BE2C (cell line): ENCODE measurements at regions not wholly inside any gene's neighbourhood (a gene's known extent, or its start where the extent isn't known, plus 50 kb on each side); places are given as distances from the start of the nearest gene placed in this dataset.
A peak's percentile ranks its signal among the peaks of the same experiment; 100 is the strongest.

ENCODE experiments used
- DNase-seq: peaks from one replicate; pipeline ENCODE4 v3.0.0-alpha.2; 2020
- H3K27me3 ChIP-seq: fragments of 250-450 bp; sonication (Bioruptor Pico); 2 replicates; pipeline ENCODE4 v1.5.1; 2020; ENCODE audit warnings: mild to moderate bottlenecking
- H3K36me3 ChIP-seq: fragments of 250-450 bp; sonication (Bioruptor Pico); 2 replicates; pipeline ENCODE4 v1.5.1; 2020; ENCODE audit warnings: mild to moderate bottlenecking
- H3K4me1 ChIP-seq: fragments of 250-450 bp; sonication (Bioruptor Pico); 2 replicates; pipeline ENCODE4 v1.5.1; 2020
- H3K4me3 ChIP-seq: 2 replicates; pipeline ENCODE4 v1.5.1; 2011; ENCODE audit warnings: low read depth, low read length
- H3K9me3 ChIP-seq: fragments of 250-450 bp; sonication (Bioruptor Pico); 2 replicates; pipeline ENCODE4 v1.5.1; 2020
- TF ChIP-seq, protein P1 (sequence below): IDR thresholded peaks from 2 replicates; pipeline ENCODE4 v1.5.1; 2012; ENCODE audit warnings: mild to moderate bottlenecking, low read depth, low read length

- peaks cover 3% of the 10 kb centered on the region; the same call in 1 of the 2 replicates for H3K27me3 ChIP-seq
- DNase-seq: peak; percentile 36
- no peak overlapping the region for H3K4me3 ChIP-seq
- no peaks in the 10 kb centered on the region; the same call in 1 of the 2 replicates for H3K4me1 ChIP-seq
- no peaks in the 10 kb centered on the region for H3K9me3 ChIP-seq
- TF ChIP-seq, protein P1, sequence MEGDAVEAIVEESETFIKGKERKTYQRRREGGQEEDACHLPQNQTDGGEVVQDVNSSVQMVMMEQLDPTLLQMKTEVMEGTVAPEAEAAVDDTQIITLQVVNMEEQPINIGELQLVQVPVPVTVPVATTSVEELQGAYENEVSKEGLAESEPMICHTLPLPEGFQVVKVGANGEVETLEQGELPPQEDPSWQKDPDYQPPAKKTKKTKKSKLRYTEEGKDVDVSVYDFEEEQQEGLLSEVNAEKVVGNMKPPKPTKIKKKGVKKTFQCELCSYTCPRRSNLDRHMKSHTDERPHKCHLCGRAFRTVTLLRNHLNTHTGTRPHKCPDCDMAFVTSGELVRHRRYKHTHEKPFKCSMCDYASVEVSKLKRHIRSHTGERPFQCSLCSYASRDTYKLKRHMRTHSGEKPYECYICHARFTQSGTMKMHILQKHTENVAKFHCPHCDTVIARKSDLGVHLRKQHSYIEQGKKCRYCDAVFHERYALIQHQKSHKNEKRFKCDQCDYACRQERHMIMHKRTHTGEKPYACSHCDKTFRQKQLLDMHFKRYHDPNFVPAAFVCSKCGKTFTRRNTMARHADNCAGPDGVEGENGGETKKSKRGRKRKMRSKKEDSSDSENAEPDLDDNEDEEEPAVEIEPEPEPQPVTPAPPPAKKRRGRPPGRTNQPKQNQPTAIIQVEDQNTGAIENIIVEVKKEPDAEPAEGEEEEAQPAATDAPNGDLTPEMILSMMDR: no peak
- no peaks in the 10 kb centered on the region for H3K36me3 ChIP-seq
Observed at GRCh38 chr1:218642033-218642948, 297.2 kb downstream of the TGFB2 start.

GRCh38 chr1:218643281-218643680 is 298.1 kb downstream of the TGFB2 start:
- Histone ChIP-seq H3K27me3 (peaks cover 3% of the 10 kb centered on the region; the same call in 1 of the 2 replicates), H3K36me3 (no peaks in the 10 kb centered on the region), H3K4me1 (no peaks in the 10 kb centered on the region), H3K9me3 (no peaks in the 10 kb centered on the region), H3K4me3 (no peak overlapping the region)
- no peak for DNase-seq
- TF ChIP-seq, protein P1: no peak

DNA sequence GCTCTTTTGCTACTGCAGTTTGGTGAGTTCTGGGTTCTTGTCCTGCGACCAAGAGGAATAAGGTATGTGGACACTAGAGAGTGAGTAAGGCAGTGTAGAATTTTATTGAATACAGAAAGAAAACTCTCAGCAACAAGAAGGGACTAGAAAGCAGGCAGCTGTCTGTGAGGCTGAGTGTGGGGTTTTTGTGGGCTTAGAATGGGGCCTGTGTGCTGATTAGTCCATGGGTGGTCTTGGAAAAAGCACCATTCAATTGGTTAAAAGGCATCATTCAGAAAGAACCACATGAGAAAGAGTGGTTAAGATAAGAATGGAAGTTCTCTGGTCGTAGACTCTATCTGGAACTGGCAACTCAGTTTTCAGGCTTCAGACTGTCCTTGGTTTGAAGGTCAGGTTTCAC is 298.8 kb downstream of the TGFB2 start:
- no peak for DNase-seq
- Histone ChIP-seq H3K36me3 (no peaks in the 10 kb centered on the region), H3K27me3 (peaks cover 3% of the 10 kb centered on the region; the same call in 1 of the 2 replicates), H3K9me3 (no peaks in the 10 kb centered on the region), H3K4me1 (no peaks in the 10 kb centered on the region), H3K4me3 (no peak overlapping the region)
- TF ChIP-seq, protein P1: no peak

DNA sequence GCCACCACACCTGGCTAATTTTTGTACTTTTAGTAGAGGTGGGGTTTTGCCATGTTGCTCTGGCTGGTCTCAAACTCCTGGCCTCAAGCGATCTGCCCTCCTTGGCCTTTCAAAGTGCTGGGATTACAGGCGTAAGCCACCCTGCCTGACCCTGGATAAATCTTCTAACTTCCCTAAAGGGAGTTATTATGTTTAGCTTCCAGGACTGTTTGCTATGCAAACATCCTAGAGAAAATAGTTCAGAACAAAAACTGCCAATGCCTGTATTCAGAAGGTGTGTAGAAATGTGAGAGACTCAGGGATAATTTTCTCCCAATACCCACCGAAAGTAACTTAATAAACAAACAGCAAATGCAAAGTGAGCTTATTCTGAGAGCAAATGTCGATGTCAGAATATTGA is 301.2 kb downstream of the TGFB2 start:
- Histone ChIP-seq H3K4me3 (no peak overlapping the region), H3K4me1 (no peaks in the 10 kb centered on the region), H3K27me3 (peaks cover 3% of the 10 kb centered on the region; the same call in 1 of the 2 replicates), H3K9me3 (no peaks in the 10 kb centered on the region), H3K36me3 (no peaks in the 10 kb centered on the region)
- TF ChIP-seq, protein P1: no peak
- DNase-seq: no peak

- DNase-seq: no peak
- H3K36me3 ChIP-seq: no peaks in the 10 kb centered on the region
- no peaks in the 10 kb centered on the region; the same call in 1 of the 2 replicates for H3K27me3 ChIP-seq
- H3K4me1 ChIP-seq: no peaks in the 10 kb centered on the region
- H3K4me3 ChIP-seq: no peak overlapping the region
- TF ChIP-seq, protein P1: no peak
- H3K9me3 ChIP-seq: no peaks in the 10 kb centered on the region
Observed at GRCh38 chr1:218656301-218657037, 311.3 kb downstream of the TGFB2 start.
